HG02885 (cell line): ENCODE measurements at regions not wholly inside any gene's neighbourhood (a gene's known extent, or its start where the extent isn't known, plus 50 kb on each side); places are given as distances from the start of the nearest gene placed in this dataset.

ENCODE experiments used
- ATAC-seq: cut with Tn5 transposase; IDR thresholded peaks from one replicate; pipeline ENCODE4 v1.9.1; 2021; ENCODE audit warnings: mild to moderate bottlenecking; ENCODE audit not compliant: unreplicated experiment, poor library complexity

DNA sequence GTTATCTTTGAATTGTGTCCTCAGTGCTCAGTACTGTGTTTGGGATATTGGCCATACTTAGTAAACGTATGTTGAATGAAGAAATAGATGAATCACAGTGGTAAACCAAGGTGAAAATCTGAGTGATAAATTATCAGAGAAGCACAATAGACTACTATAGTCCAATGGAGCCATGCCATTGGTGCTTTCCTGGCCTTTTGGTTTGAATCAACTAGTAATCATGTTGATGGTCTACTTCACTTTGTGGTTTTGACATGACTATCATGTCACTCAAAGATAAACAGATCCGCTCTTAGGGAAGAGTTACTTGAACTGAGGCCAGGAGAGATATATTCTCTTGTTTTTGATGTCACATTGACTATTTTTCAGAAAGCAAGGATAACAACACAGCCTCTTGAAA, 86.1 kb upstream of the IGFBP3 start:
- no peak for ATAC-seq

DNA sequence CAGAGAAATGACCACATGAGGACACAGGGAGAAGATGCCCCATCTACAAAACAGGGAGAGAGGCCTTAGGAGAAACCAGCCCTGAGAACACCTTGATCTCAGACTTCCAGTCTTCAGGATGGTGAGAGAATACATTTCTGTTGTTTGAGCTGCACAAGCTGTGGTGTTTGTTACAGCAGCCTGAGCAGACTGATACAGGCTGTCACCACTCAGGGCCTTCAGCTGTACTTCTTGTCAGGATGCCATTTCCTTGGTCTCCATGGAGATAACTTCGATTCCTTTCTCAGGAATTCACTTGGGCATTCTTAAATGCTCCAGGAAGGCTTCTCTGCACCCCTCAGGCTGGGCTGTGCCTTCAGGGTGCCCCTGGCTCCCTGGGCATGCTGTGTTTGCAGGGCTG, 85.7 kb upstream of the IGFBP3 start:
- ATAC-seq = no peak

DNA sequence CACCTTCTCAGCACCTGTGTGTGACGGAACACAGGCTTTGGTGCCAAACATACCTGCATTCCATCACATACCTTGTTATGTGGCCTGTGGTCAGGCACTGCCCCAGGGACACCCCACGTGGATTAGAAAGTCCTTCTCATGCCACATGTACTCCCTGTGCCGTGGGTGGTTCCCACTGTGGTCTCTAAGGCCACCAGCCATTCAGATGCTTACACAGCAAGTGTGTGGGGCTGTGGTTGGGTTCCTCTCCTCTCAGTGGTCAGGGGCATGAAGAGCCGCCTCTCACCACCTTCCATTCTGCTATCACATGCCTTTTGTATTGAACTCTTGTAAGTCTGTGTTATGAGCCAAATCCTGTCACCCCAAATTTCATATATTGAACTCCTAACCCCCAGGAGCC, 85.1 kb upstream of the IGFBP3 start:
- ATAC-seq = no peak

DNA sequence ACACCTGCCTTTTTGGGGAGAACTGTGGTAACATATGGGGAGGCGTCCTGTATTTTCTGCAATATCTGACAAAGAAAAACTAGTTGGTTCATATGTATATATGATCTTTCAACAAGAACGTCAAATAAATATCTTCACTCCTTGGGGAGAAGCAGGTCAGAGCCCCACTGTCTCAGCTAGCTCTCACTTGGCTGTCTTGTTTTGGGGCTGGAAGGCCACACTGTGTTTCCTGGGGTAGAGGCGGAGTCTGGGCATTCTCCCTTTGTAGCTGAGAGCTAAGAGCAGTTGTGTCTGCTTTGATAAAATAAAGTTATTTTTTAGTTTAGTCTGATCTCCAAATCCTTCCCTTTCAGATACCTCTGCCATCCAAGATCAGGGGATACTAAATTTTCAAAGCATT, 83.9 kb upstream of the IGFBP3 start:
- no peak for ATAC-seq

DNA sequence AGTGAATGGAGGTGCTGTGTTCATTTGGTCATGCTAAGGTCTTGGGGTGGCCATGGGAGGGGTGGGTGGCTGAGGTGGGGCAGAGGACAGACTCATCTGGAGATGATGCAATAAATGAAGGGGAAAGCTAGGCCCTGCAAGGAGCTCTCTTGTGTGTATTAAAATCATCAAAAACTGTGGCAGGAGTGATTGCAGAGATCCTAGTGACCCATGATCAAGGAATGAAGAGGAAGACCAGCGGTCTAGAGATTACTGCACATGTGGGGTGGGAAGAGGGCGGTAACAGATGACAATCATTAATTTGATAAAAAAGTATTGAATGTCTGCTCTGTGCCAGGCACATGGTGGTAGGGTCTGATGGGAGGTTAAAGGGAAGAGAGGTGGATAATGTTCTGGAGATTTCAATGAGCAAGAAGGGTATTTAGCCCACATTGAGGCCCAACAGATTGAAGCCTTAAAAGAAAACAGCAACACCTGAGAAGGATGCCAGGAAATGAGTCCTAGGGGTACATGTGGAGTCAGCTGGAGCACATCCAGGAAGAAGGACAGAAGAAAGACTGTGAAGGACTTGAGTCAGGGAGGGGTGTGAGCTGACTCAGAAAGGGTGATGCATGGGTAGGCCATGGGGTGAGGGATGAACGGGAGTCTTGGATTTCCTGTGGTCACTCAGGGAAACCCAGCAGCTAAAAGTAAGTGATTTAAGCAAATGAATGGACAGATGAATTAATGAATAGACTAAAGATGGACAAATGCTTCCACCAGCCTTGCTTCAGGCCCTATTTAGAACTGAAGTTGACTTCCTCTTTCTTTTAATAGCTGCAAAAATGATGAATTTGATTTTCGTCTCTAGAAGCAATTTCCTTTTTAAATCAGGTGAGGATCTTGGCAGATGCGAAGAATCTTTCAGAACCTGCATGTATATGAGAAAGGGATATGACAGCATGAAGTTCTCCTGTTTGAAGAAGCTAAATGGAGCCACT, 83.1 kb upstream of the IGFBP3 start:
- no peak for ATAC-seq

DNA sequence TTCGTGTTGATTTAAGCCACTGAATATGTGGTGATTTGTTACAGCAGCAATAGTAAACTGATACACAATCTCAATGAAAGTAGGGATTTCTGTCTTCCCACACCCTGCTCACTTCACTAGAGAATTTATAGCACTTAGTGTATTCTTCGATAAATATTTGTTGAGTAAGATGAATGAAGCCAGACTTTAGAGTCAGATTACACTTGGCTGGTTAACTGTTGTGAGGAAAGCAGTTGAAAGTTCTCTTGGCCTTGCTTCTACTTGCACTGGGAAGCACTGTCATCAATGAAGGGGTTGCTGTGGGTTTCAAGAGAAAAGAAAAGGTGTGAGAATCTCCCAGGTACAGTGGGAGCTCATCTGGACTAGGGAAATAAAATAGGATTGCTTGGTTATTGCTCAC, 82.1 kb upstream of the IGFBP3 start:
- ATAC-seq = no peak

DNA sequence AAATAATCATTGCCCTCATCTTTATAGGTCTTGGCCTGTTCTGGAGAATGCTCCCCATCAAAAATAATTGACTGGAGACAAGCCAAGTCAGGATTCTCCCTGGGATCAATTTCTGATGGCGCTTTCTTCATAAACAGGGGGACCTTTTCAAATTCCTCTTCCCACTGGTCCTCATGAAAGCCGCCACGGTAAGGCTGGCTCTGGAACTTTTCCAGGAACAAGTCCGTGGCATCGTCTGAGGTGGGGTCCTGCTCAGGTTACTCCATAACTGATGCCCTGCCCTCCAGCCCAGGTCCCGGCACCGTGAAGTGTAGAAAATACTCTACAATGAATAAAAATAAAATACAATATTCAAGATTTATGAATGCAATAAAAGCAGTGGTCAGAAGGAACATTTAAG, 79.4 kb upstream of the IGFBP3 start:
- no peak for ATAC-seq

DNA sequence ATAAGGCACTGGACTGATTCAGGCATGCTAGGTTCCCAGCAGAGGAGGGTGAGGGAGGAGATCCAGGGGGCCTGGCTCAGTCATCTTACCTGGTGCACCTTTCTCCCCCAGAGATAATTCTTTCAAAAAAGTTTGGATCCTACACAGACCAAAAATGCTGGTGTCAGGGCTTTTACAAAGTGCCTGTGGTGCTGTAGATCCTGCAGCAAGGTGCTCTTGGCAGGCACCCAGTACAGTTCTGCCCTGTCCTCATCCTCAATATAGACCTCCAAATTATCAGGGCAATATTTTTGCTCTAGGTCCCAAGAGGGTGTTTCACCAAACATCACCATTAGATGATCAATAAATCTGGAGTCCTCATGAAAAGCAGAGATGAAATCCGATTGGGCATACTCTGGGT, 78.5 kb upstream of the IGFBP3 start:
- no peak for ATAC-seq

DNA sequence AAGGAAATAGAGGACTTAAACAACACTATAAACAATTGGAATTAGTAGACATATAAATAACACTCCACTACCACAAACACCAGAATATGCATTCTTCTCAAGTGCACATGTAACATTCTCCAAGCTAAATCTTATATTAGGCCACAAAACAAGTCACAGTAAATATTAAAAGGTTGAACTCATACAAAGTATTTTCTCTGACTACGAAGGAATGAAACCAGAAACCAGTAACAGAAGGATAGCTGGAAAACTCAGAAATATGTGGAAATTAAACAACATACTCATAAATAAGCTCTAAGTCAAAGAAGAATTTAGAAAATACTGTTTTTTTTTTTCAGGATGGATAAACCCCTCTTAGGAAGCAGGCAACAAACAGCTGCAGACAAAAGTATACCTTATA, 77.4 kb upstream of the IGFBP3 start:
- ATAC-seq = no peak

DNA sequence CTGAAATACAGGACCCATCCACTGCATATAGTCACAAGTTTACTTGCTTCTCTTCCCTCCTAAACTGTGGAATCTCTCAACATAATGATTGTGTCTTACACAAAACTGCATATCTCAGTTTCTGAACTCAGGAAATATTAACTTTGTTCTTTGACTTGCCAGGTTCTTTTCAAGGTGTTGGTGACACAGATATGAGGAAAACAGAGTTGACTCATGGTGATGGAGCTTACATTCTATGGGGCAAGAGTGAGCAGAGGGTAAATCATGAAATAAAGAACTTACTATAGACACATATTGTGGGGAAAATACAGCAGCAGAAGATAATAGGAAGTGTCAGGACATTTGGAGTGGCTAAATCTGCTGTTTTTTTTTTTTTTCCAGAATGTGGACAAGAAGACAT, 72.5 kb upstream of the IGFBP3 start:
- ATAC-seq = no peak

DNA sequence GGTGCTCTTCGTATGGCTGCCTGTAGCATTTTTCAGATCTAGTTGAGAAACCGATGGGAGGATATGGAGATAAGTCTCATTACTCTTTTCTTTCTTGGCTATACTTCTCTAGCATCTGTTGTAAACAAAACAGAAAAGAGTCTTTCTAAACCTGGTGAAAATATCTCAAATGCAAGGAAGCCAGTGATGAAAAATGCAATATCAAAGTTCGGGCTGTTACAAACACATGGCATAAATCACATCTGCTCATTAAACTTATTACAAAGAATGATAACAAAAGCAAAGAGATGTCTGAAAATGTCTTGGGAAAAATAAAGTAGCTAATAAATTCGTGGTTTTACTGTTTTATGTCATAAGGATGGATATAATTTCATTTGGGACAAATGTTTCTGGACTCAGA, 71.8 kb upstream of the IGFBP3 start:
- no peak for ATAC-seq

DNA sequence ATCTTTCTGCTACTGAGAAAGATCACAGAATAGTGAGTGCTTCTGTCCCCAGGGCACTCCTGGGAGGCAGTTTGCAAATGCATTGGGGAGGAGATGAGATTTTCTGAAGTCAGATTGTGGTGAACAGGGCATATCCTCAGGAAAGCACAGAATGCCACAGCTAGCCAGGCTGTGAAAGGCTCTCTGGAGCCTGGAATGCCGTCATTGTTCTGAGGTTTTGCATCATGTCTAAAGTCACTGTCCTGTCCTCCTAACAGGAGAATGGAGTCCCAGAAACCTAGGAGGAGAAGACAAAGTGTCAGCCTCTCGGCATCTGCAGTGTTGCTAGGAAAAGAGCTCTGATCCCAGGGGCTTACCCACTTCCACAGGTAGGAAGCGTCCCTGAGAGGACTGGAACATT, 69.2 kb upstream of the IGFBP3 start:
- no peak for ATAC-seq

DNA sequence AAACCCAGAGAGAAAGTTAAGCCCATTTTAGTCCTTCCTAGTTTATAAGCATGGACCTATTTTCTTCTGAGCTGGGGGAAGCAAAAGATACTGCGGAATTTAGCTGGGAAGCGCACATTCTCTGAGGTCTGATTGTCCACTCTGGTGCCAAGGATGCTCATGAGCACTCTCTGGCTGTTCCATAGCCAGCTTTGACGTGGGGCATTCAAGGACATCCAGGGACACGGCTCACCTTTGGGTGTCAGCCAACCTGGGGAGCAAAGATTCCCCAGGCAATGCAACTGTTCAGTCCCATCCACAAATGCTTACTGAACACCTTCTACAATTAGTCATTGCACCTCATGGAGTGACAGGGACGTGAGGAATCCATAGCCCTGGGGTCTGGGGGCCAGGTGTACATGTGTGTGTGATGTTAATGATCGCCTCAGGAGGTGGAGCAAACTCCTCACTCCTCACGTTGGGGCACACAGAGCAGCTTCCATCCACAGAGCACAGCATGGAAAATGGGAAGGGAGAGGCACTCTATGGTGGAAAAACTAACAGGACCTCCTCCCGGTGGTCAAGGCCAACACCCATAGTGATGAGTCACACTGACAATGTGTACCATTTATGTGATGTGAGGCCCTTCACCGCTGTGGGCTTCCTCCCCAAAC, 67.5 kb upstream of the IGFBP3 start:
- ATAC-seq = no peak

DNA sequence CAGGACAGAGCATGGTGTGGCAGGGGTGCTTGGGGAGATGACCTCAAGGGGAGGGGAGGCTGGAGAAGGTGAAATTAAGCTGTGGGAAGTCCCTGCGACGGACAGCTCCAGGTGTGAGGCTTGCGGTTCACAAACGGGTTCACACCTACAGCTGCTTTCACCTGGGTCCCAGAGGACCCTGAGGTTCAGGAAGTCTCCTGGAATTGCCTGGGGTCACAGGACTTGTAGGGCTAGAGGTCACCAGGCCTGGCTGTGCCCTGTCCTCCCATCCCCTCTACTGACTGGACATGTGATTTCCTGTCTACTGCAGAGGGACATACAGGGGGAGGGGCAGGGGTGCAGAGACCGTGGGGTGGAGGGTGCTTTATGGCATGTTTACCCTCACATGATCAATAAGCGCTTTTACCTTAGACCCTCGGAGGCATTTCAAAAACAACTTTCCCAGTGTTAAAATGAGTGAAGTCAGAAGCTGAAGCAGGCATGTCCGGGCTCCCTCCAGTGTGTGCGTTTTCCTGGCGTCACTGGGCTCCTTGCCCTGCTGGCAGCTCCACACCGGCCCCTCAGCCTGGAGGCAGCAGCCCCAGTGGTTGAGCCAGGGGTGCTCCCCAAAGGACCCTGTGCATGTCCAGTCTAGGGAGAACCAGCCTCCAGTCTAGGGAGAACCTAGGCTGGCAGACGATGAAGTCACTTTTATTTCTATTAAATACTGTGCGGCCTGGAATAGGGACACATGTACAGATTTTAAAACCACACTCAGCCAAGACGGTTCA, 66.6 kb upstream of the IGFBP3 start:
- ATAC-seq = no peak

DNA sequence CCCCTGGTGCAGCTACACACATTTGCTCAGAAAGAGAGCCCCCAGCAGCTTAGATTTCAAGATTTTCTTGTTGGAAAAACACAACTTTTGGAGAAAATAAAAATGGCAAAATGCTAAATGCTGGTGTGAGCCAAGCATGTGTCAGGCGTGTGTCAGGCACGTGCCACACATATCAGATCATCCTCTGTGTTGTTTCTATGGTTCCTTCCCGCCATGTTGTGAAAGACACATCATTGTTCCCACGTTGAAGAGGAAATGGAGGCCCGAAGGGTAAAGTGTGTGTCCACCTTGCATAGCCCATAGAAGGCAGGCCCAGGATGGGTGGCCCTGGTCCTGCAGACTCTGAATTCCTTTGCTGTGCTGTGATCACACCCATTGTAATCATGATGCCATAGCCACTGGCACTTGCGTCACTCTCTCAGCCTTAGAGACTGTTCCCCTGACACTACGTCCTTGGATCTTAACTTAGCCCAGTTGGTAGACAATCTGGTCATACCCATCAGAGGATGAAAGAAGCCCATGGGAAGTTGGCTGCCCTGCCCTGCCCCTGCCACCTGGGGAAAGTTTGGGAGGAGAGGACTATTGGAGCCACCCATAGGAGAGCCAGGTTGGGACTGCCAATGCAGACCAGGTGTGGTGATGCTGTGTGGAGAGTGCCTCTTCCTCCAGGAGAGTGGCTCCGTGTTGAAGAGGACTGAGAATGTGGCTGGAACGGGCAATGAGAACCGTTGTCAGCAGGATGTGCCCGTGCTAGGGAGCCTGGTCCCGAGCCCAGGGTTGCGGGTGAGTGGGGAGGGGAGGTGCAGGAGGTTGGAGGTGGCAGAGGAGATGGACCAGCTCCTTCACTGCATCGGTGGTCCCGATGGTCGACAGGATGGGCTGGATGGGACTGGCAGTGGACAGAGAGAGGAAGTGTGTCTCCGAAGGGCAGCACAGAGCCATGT, 65.6 kb upstream of the IGFBP3 start:
- no peak for ATAC-seq

DNA sequence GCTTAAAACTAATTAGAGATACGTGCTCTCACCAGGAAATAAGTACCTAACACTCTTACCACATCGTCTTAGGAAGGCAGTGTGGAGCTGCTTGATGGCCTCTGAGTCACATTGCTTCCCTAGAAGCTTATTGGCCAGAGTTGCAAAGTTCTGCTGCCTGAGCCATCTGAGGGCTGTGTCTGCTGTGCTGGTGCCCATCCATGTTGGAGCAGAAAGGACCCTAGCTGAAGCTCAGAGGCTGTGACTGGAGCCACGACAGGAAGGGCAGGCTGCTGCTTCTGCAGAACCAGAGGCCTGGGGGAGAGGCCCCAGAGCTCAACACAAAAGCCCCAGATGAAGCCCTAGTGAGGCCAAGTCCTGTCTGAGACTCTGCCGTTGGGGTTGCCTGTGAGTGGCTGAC, 64.8 kb upstream of the IGFBP3 start:
- ATAC-seq = no peak

DNA sequence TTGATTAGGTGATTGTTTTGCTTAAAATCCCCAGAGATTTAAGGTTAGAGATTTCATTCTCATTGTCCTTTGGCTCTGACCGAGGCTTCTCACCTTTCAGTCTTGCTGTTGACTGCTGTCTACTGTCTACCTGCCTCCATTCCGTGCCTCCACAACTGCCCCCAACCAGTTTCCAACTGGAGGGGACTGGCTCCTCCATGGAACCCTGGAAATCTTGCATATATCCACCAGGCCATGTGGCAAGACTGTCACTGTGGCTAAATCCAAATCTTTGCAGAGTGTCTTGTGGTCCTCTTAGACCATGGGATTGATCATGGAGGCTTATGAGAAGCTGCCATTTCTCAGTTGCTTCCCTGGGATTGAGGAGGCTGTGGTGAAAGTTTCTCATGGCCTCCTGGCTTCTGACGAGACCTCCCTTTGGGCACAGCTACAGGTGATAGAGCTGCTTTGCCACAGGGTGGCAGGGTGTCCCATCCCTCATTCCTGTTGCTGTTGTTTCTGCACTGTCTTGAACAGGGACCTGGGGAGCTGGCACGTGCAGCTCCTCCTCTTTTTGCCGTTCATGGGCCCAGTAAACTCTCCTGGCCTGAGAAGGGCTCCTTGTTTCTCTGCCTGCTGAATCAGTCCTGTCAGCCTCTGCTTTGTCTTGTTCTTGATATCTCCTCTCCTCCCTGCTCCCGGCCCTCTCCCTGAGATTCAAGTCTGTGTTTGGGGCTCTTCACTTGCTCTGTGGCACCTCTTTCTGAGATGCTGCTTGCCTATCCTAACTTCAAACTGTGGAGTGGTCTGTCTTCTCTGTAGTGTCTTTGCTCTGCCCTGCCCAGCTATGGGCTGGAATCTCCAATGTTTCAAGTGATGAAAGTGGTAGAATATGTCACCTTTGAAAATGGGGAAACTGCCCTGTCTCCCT, 63.6 kb upstream of the IGFBP3 start:
- no peak for ATAC-seq

DNA sequence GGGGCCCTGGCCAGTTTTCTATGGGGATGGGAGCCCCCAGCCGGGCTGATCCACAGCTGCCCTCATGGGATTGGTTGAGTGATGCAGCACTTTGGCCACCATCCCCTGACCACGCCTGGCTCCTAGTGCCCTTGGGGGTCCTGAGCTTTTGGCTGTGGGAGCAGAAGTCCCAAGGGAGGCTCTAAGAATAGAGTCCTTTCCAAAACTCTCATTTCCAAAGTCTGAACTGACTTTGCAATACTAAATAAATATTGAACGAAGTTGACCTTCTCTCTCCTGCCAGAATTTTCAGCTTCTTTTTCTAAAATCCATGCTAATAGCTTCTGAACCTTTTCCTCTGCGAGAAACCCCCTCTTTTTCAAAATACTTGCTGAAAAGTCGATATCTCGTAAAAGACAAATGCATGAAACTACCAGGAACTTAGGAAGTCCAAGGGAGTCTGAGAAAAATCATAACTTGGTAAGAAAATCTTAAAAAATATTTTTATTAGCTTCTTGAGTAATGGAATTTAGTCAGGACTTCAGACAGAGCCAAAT, 62.7 kb upstream of the IGFBP3 start:
- no peak for ATAC-seq
